ENCODE measurements at regions not wholly inside any gene's neighbourhood (a gene's known extent, or its start where the extent isn't known, plus 50 kb on each side); places are given as distances from the start of the nearest gene placed in this dataset.

DNA sequence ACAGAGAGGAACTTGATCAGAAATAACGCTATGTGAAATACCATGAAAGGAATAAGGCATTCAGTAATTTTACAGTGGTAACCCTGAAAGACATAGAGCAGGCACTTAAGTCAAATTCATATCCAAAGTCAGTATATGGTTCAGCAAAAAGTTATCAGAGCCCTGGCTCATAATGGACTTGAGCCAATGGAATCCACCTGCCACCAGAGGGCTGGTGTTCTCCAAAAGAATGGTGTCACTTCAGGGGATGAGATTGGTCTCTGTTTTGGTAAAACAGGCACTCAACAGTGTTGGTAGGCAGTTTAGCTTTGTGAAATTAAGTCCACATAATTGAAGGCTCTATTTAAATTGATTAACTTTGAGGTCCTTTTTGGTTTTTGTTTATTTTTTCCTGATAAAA, 93.9 kb downstream of the LIG4 start:
- no peak for TF ChIP-seq ZNF8 (CRISPR knock-in tag; IDR thresholded peaks at IDR 0.05)
- TF ChIP-seq PPARA (CRISPR knock-in tag; IDR thresholded peaks at IDR 0.05; ENCODE audit: borderline replicate concordance): no peak
- TF ChIP-seq ZNF70 (CRISPR knock-in tag; IDR thresholded peaks at IDR 0.05): no peak
- no peak for TF ChIP-seq RARB (CRISPR knock-in tag; IDR thresholded peaks at IDR 0.05)
- no peak for TF ChIP-seq ZFP30 (CRISPR knock-in tag; IDR thresholded peaks at IDR 0.05)
- TF ChIP-seq CSDC2 (CRISPR knock-in tag; IDR thresholded peaks at IDR 0.05): no peak
- TF ChIP-seq, protein P1, sequence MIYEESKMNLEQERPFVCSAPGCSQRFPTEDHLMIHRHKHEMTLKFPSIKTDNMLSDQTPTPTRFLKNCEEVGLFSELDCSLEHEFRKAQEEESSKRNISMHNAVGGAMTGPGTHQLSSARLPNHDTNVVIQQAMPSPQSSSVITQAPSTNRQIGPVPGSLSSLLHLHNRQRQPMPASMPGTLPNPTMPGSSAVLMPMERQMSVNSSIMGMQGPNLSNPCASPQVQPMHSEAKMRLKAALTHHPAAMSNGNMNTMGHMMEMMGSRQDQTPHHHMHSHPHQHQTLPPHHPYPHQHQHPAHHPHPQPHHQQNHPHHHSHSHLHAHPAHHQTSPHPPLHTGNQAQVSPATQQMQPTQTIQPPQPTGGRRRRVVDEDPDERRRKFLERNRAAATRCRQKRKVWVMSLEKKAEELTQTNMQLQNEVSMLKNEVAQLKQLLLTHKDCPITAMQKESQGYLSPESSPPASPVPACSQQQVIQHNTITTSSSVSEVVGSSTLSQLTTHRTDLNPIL (CRISPR knock-in tag; IDR thresholded peaks at IDR 0.05; ENCODE audit: low read depth): no peak
- TF ChIP-seq ARNTL (CRISPR knock-in tag; IDR thresholded peaks at IDR 0.05; ENCODE audit: borderline replicate concordance, low read depth): no peak
- no peak for TF ChIP-seq ISL1 (CRISPR knock-in tag; IDR thresholded peaks at IDR 0.05)
- TF ChIP-seq, protein P2, sequence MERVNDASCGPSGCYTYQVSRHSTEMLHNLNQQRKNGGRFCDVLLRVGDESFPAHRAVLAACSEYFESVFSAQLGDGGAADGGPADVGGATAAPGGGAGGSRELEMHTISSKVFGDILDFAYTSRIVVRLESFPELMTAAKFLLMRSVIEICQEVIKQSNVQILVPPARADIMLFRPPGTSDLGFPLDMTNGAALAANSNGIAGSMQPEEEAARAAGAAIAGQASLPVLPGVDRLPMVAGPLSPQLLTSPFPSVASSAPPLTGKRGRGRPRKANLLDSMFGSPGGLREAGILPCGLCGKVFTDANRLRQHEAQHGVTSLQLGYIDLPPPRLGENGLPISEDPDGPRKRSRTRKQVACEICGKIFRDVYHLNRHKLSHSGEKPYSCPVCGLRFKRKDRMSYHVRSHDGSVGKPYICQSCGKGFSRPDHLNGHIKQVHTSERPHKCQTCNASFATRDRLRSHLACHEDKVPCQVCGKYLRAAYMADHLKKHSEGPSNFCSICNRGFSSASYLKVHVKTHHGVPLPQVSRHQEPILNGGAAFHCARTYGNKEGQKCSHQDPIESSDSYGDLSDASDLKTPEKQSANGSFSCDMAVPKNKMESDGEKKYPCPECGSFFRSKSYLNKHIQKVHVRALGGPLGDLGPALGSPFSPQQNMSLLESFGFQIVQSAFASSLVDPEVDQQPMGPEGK (CRISPR knock-in tag; IDR thresholded peaks at IDR 0.05; ENCODE audit: borderline replicate concordance): no peak
- no peak for TF ChIP-seq OSR1 (CRISPR knock-in tag; IDR thresholded peaks at IDR 0.05)
- TF ChIP-seq TSHZ2 (CRISPR knock-in tag; IDR thresholded peaks at IDR 0.05): no peak
- no peak for TF ChIP-seq ZC3H10 (CRISPR knock-in tag; IDR thresholded peaks at IDR 0.05)
- TF ChIP-seq ZNF565 (CRISPR knock-in tag; conservative IDR thresholded peaks at IDR 0.05; ENCODE audit: low read depth): no peak
